Smooth muscle cell (in vitro differentiated cells): ENCODE measurements at regions not wholly inside any gene's neighbourhood (a gene's known extent, or its start where the extent isn't known, plus 50 kb on each side); places are given as distances from the start of the nearest gene placed in this dataset.
A peak's percentile ranks its signal among the peaks of the same experiment; 100 is the strongest.

Source experiments
- DNase-seq: peaks from one replicate; lab custom pipeline; 2025; ENCODE audit not compliant: unreplicated experiment; lab: John Stamatoyannopoulos, UW
- H2AFZ ChIP-seq: fragments of 200-600 bp; sonication (generic); 2 replicates; pipeline ENCODE4 v1.6.0; 2016; ENCODE audit warnings: antibody characterized with exemption, low read depth, mild to moderate bottlenecking
- H3F3A ChIP-seq: fragments of 200-600 bp; sonication (generic); 2 replicates; pipeline ENCODE4 v1.6.0; 2017; ENCODE audit warnings: antibody characterized with exemption, low read depth
- H3K27ac ChIP-seq: fragments of 200-600 bp; sonication (generic); 2 replicates; pipeline ENCODE4 v1.5.1; 2016; ENCODE audit warnings: low read depth, mild to moderate bottlenecking
- H3K27me3 ChIP-seq: fragments of 200-600 bp; sonication (generic); 2 replicates; pipeline ENCODE4 v1.6.1; 2016; ENCODE audit warnings: low read depth, mild to moderate bottlenecking
- H3K36me3 ChIP-seq: fragments of 200-600 bp; sonication (generic); 2 replicates; pipeline ENCODE4 v1.5.1; 2016; ENCODE audit warnings: low read depth
- H3K4me1 ChIP-seq: fragments of 200-600 bp; sonication (generic); 2 replicates; pipeline ENCODE4 v1.5.1; 2016; ENCODE audit warnings: low read depth
- H3K4me2 ChIP-seq: fragments of 200-600 bp; sonication (generic); 2 replicates; pipeline ENCODE4 v1.6.0; 2016; ENCODE audit warnings: mild to moderate bottlenecking
- H3K4me3 ChIP-seq: fragments of 200-600 bp; sonication (generic); 2 replicates; pipeline ENCODE4 v1.5.1; 2016; ENCODE audit warnings: mild to moderate bottlenecking
- H3K79me2 ChIP-seq: fragments of 200-600 bp; sonication (generic); 2 replicates; pipeline ENCODE4 v1.6.0; 2016; ENCODE audit warnings: low read depth, mild to moderate bottlenecking
- H3K9ac ChIP-seq: fragments of 200-600 bp; sonication (generic); 2 replicates; pipeline ENCODE4 v1.6.0; 2016; ENCODE audit warnings: low read depth
- H3K9me3 ChIP-seq: fragments of 200-600 bp; sonication (generic); replicated peaks from 2 replicates; pipeline ENCODE4 v1.5.1; 2016; ENCODE audit warnings: low read depth
- H4K20me1 ChIP-seq: fragments of 200-600 bp; sonication (generic); 2 replicates; pipeline ENCODE4 v1.6.0; 2016; ENCODE audit warnings: low read depth
- CTCF ChIP-seq: fragments of 200-600 bp; sonication (generic); IDR thresholded peaks from 2 replicates; pipeline ENCODE4 v1.5.1; 2017; ENCODE audit warnings: borderline replicate concordance, mild to moderate bottlenecking, antibody characterized with exemption; ENCODE audit not compliant: insufficient read depth, poor library complexity, severe bottlenecking
- WGBS: methylation state at CpG from one replicate; pipeline ENCODE4 v1.1.7; 2016; ENCODE audit warnings: low lambda C conversion rate; 5-methylcytosine and 5-hydroxymethylcytosine counted together

- no peaks in the 10 kb centered on the region for H3K9me3 ChIP-seq
- no peaks in the 10 kb centered on the region for H3K79me2 ChIP-seq
- TF ChIP-seq CTCF: no peak
- WGBS: 90% methylated on average over 5 of the region's 5 CpGs
- no peak overlapping the region for H3K9ac ChIP-seq
- H3K36me3 ChIP-seq: no peaks in the 10 kb centered on the region
- no peaks in the 10 kb centered on the region for H3K4me1 ChIP-seq
- H3K4me2 ChIP-seq: no peak overlapping the region
- no peak overlapping the region for H2AFZ ChIP-seq
- no peaks in the 10 kb centered on the region for H3K27me3 ChIP-seq
- H3F3A ChIP-seq: no peaks in the 10 kb centered on the region
- H3K27ac ChIP-seq: no peak overlapping the region
- H3K4me3 ChIP-seq: no peak overlapping the region
- H4K20me1 ChIP-seq: no peaks in the 10 kb centered on the region
- no peak for DNase-seq
Observed at GRCh38 chr10:53422223-53422888, 649.8 kb upstream of the MBL2 start.

GRCh38 chr10:53412651-53413050 is 640.1 kb upstream of the MBL2 start:
- no peak for TF ChIP-seq CTCF
- Histone ChIP-seq H3K9me3 (no peaks in the 10 kb centered on the region), H3K36me3 (no peaks in the 10 kb centered on the region), H2AFZ (peak overlapping the region; percentile 85), H3K4me1 (no peaks in the 10 kb centered on the region), H3K27ac (no peak overlapping the region), H3K79me2 (no peaks in the 10 kb centered on the region), H3F3A (no peaks in the 10 kb centered on the region), H3K4me3 (no peak overlapping the region), H4K20me1 (no peaks in the 10 kb centered on the region), H3K27me3 (no peaks in the 10 kb centered on the region), H3K4me2 (no peak overlapping the region), H3K9ac (no peak overlapping the region)
- no peak for DNase-seq
- 76% methylated on average over 2 of the region's 2 CpGs for WGBS

- Histone ChIP-seq H3K9ac (no peak overlapping the region), H2AFZ (no peak overlapping the region), H3K36me3 (no peaks in the 10 kb centered on the region), H4K20me1 (no peaks in the 10 kb centered on the region), H3K9me3 (no peaks in the 10 kb centered on the region), H3F3A (no peaks in the 10 kb centered on the region), H3K4me2 (no peak overlapping the region), H3K4me3 (no peak overlapping the region), H3K27ac (no peak overlapping the region), H3K27me3 (no peaks in the 10 kb centered on the region), H3K79me2 (no peaks in the 10 kb centered on the region), H3K4me1 (no peaks in the 10 kb centered on the region)
- 83% methylated on average over 3 of the region's 3 CpGs for WGBS
- no peak for DNase-seq
- no peak for TF ChIP-seq CTCF
Observed at GRCh38 chr10:53406532-53406931, 633.9 kb upstream of the MBL2 start.

GRCh38 chr10:53403688-53404087 is 631.1 kb upstream of the MBL2 start:
- TF ChIP-seq CTCF: no peak
- Histone ChIP-seq H4K20me1 (no peaks in the 10 kb centered on the region), H3K4me3 (no peak overlapping the region), H3K27me3 (no peaks in the 10 kb centered on the region), H3K79me2 (no peaks in the 10 kb centered on the region), H3K4me2 (no peak overlapping the region), H3K4me1 (no peaks in the 10 kb centered on the region), H3K27ac (no peak overlapping the region), H2AFZ (no peak overlapping the region), H3F3A (no peaks in the 10 kb centered on the region), H3K9me3 (no peaks in the 10 kb centered on the region), H3K36me3 (no peaks in the 10 kb centered on the region), H3K9ac (no peak overlapping the region)
- no peak for DNase-seq
- WGBS: 52% methylated on average over 4 of the region's 4 CpGs
